22Rv1 (cell line): ENCODE measurements at regions not wholly inside any gene's neighbourhood (a gene's known extent, or its start where the extent isn't known, plus 50 kb on each side); places are given as distances from the start of the nearest gene placed in this dataset.

Experiments used
- H3K27ac ChIP-seq: fragments of 450-650 bp; 2 replicates; pipeline ENCODE4 v1.5.1; 2017
- CTCF ChIP-seq: fragments of 450-650 bp; IDR thresholded peaks from 2 replicates; pipeline ENCODE4 v1.5.1; 2017; ENCODE audit warnings: mild to moderate bottlenecking
- ZFX ChIP-seq: fragments of 450-650 bp; IDR thresholded peaks from 2 replicates; pipeline ENCODE4 v1.6.1; 2017; ENCODE audit warnings: antibody characterized with exemption, borderline replicate concordance

- TF ChIP-seq CTCF = no peak
- TF ChIP-seq ZFX = no peak
- H3K27ac ChIP-seq = no peak overlapping the region
Observed at GRCh38 chr11:90788961-90789360, 566.1 kb upstream of the CHORDC1 start.

- no peak overlapping the region for H3K27ac ChIP-seq
- TF ChIP-seq ZFX (no peak), CTCF (no peak)
Observed at GRCh38 chr11:90784241-90784814, 561.5 kb upstream of the CHORDC1 start.

GRCh38 chr11:90783111-90783510 lies 560.3 kb upstream of the CHORDC1 start:
- no peak overlapping the region for H3K27ac ChIP-seq
- TF ChIP-seq ZFX (no peak), CTCF (no peak)

GRCh38 chr11:90779098-90779497 lies 556.2 kb upstream of the CHORDC1 start:
- TF ChIP-seq CTCF = no peak
- no peak for TF ChIP-seq ZFX

GRCh38 chr11:90775567-90776165 lies 552.8 kb upstream of the CHORDC1 start:
- no peak overlapping the region for H3K27ac ChIP-seq
- TF ChIP-seq ZFX (no peak), CTCF (no peak)

More at GRCh38 chr11:90779098-90779497, 556.2 kb upstream of the CHORDC1 start:
- H3K27ac ChIP-seq = no peak overlapping the region

GRCh38 chr11:90774727-90775566 lies 552.1 kb upstream of the CHORDC1 start:
- TF ChIP-seq ZFX (no peak), CTCF (no peak)
- no peak overlapping the region for H3K27ac ChIP-seq

GRCh38 chr11:90770007-90770406 lies 547.2 kb upstream of the CHORDC1 start:
- H3K27ac ChIP-seq = no peak overlapping the region
- TF ChIP-seq CTCF (no peak), ZFX (no peak)
